Activated CD8-positive, alpha-beta T cell treated with anti-CD3 and anti-CD28 coated beads, Interleukin-2, amount 10 ng/mL, durations not matched to agents 7 days and 5 days (primary cell): ENCODE measurements at regions not wholly inside any gene's neighbourhood (a gene's known extent, or its start where the extent isn't known, plus 50 kb on each side); places are given as distances from the start of the nearest gene placed in this dataset.

Experiments
- ATAC-seq: fragments of 150-1000 bp; cut with Tn5 transposase; one replicate; pipeline ENCODE4 v1.10.0; 2021; ENCODE audit warnings: moderate library complexity
- CTCF ChIA-PET: fragments of 350-600 bp; sonication (Branson Sonifier 250); formaldehyde crosslinking; loops from one replicate; lab custom pipeline; 2021; ENCODE audit warnings: antibody characterized with exemption; lab: Charles Lee
- POLR2A ChIA-PET: fragments of 350-600 bp; sonication (Branson Sonifier 250); formaldehyde crosslinking; loops from one replicate; lab custom pipeline; 2021; ENCODE audit warnings: antibody characterized with exemption; lab: Charles Lee
- DNase-seq: peaks from one replicate; pipeline ENCODE4 v3.0.0-alpha.2; 2020
- H3K27ac Mint-ChIP-seq: one replicate; pipeline ENCODE4 v1.8.0; 2021; ENCODE audit warnings: mild to moderate bottlenecking, mixed read lengths
- H3K27me3 Mint-ChIP-seq: one replicate; pipeline ENCODE4 v1.8.0; 2021; ENCODE audit warnings: low read depth, mixed read lengths
- H3K36me3 Mint-ChIP-seq: one replicate; pipeline ENCODE4 v1.8.0; 2021; ENCODE audit warnings: low read depth, mixed read lengths
- H3K4me1 Mint-ChIP-seq: one replicate; pipeline ENCODE4 v1.8.0; 2021; ENCODE audit warnings: low read depth, mixed read lengths
- H3K4me3 Mint-ChIP-seq: one replicate; pipeline ENCODE4 v1.8.0; 2021; ENCODE audit warnings: mild to moderate bottlenecking, mixed read lengths
- H3K9me3 Mint-ChIP-seq: one replicate; pipeline ENCODE4 v1.8.0; 2022; ENCODE audit warnings: mixed read lengths; ENCODE audit not compliant: insufficient read depth

GRCh38 chr1:232287676-232288569 lies 342.0 kb downstream of the SIPA1L2 start:
- DNase-seq: no peak
- POLR2A ChIA-PET: no interaction called here
- peaks cover 11% of the 10 kb centered on the region for H3K27me3 Mint-ChIP-seq
- H3K36me3 Mint-ChIP-seq: no peaks in the 10 kb centered on the region
- no peak overlapping the region for H3K4me3 Mint-ChIP-seq
- H3K4me1 Mint-ChIP-seq: no peaks in the 10 kb centered on the region
- no peaks in the 10 kb centered on the region for H3K9me3 Mint-ChIP-seq
- H3K27ac Mint-ChIP-seq: no peak overlapping the region
- no peak for ATAC-seq
- CTCF ChIA-PET: no interaction called here

GRCh38 chr1:232285138-232285537 lies 344.8 kb downstream of the SIPA1L2 start:
- DNase-seq: no peak
- Mint-ChIP-seq H3K9me3 (no peaks in the 10 kb centered on the region), H3K4me1 (no peaks in the 10 kb centered on the region), H3K36me3 (no peaks in the 10 kb centered on the region), H3K4me3 (no peak overlapping the region), H3K27ac (no peak overlapping the region), H3K27me3 (peaks cover 2% of the 10 kb centered on the region)
- ChIA-PET POLR2A (no interaction called here), CTCF (interaction anchor here (1.0 kb wide), 1 partner anchor 10 kb away, joined by 4 read pairs; no protein-coding TSS in a partner anchor)
- no peak for ATAC-seq

- Mint-ChIP-seq H3K27ac (no peak overlapping the region), H3K4me1 (no peaks in the 10 kb centered on the region), H3K4me3 (no peak overlapping the region), H3K36me3 (no peaks in the 10 kb centered on the region), H3K9me3 (no peaks in the 10 kb centered on the region), H3K27me3 (peaks cover 2% of the 10 kb centered on the region)
- ChIA-PET CTCF (no interaction called here), POLR2A (no interaction called here)
- no peak for ATAC-seq
- DNase-seq: no peak
Observed at GRCh38 chr1:232283864-232284263, 346.1 kb downstream of the SIPA1L2 start.

GRCh38 chr1:232282498-232282897 lies 347.4 kb downstream of the SIPA1L2 start:
- ChIA-PET POLR2A (no interaction called here), CTCF (no interaction called here)
- ATAC-seq: no peak
- no peak overlapping the region for H3K27ac Mint-ChIP-seq
- no peaks in the 10 kb centered on the region for H3K9me3 Mint-ChIP-seq
- H3K4me1 Mint-ChIP-seq: no peaks in the 10 kb centered on the region
- H3K27me3 Mint-ChIP-seq: no peaks in the 10 kb centered on the region
- no peak for DNase-seq
- no peaks in the 10 kb centered on the region for H3K36me3 Mint-ChIP-seq
- H3K4me3 Mint-ChIP-seq: no peak overlapping the region

- Mint-ChIP-seq H3K4me1 (no peaks in the 10 kb centered on the region), H3K4me3 (no peak overlapping the region), H3K36me3 (no peaks in the 10 kb centered on the region), H3K9me3 (no peaks in the 10 kb centered on the region), H3K27ac (no peak overlapping the region), H3K27me3 (peaks cover 2% of the 10 kb centered on the region)
- no peak for ATAC-seq
- POLR2A ChIA-PET: no interaction called here
- CTCF ChIA-PET: no interaction called here
- DNase-seq: no peak
Observed at GRCh38 chr1:232280910-232281309, 349.0 kb downstream of the SIPA1L2 start.

GRCh38 chr1:232279909-232280400 lies 350.0 kb downstream of the SIPA1L2 start:
- H3K4me3 Mint-ChIP-seq: no peak overlapping the region
- ChIA-PET POLR2A (no interaction called here), CTCF (interaction anchor here (0.9 kb wide), 1 partner anchor 28 kb away, joined by 3 read pairs; no protein-coding TSS in a partner anchor)
- ATAC-seq (no peak), DNase-seq (no peak)
- no peaks in the 10 kb centered on the region for H3K36me3 Mint-ChIP-seq
- peaks cover 2% of the 10 kb centered on the region for H3K27me3 Mint-ChIP-seq
- H3K27ac Mint-ChIP-seq: no peak overlapping the region
- no peaks in the 10 kb centered on the region for H3K4me1 Mint-ChIP-seq
- H3K9me3 Mint-ChIP-seq: no peaks in the 10 kb centered on the region

- no peak overlapping the region for H3K27ac Mint-ChIP-seq
- DNase-seq (no peak), ATAC-seq (no peak)
- H3K9me3 Mint-ChIP-seq: no peaks in the 10 kb centered on the region
- peaks cover 2% of the 10 kb centered on the region for H3K27me3 Mint-ChIP-seq
- H3K4me1 Mint-ChIP-seq: no peaks in the 10 kb centered on the region
- no peak overlapping the region for H3K4me3 Mint-ChIP-seq
- no peaks in the 10 kb centered on the region for H3K36me3 Mint-ChIP-seq
- ChIA-PET POLR2A (no interaction called here), CTCF (no interaction called here)
Observed at GRCh38 chr1:232278925-232279324, 351.0 kb downstream of the SIPA1L2 start.

GRCh38 chr1:232276651-232277050 lies 353.3 kb downstream of the SIPA1L2 start:
- H3K27me3 Mint-ChIP-seq: peaks cover 7% of the 10 kb centered on the region
- no peak overlapping the region for H3K4me3 Mint-ChIP-seq
- ChIA-PET CTCF (no interaction called here), POLR2A (no interaction called here)
- no peaks in the 10 kb centered on the region for H3K36me3 Mint-ChIP-seq
- H3K9me3 Mint-ChIP-seq: no peaks in the 10 kb centered on the region
- H3K4me1 Mint-ChIP-seq: no peaks in the 10 kb centered on the region
- DNase-seq (no peak), ATAC-seq (no peak)
- H3K27ac Mint-ChIP-seq: no peak overlapping the region

- H3K27ac Mint-ChIP-seq: no peak overlapping the region
Observed at GRCh38 chr1:232274999-232275710, 354.8 kb downstream of the SIPA1L2 start.

GRCh38 chr1:232274236-232274855 lies 355.6 kb downstream of the SIPA1L2 start:
- Mint-ChIP-seq H3K4me1 (no peaks in the 10 kb centered on the region), H3K4me3 (no peak overlapping the region), H3K9me3 (no peaks in the 10 kb centered on the region), H3K27me3 (peaks cover 7% of the 10 kb centered on the region), H3K27ac (no peak overlapping the region), H3K36me3 (no peaks in the 10 kb centered on the region)
- DNase-seq (no peak), ATAC-seq (no peak)
- POLR2A ChIA-PET: no interaction called here
- CTCF ChIA-PET: no interaction called here

More at GRCh38 chr1:232274999-232275710, 354.8 kb downstream of the SIPA1L2 start:
- POLR2A ChIA-PET: no interaction called here
- DNase-seq (no peak), ATAC-seq (no peak)
- Mint-ChIP-seq H3K4me3 (no peak overlapping the region), H3K36me3 (no peaks in the 10 kb centered on the region), H3K9me3 (no peaks in the 10 kb centered on the region), H3K4me1 (no peaks in the 10 kb centered on the region), H3K27me3 (peaks cover 7% of the 10 kb centered on the region)
- CTCF ChIA-PET: no interaction called here

GRCh38 chr1:232273011-232273410 lies 356.9 kb downstream of the SIPA1L2 start:
- Mint-ChIP-seq H3K27ac (no peak overlapping the region), H3K4me1 (no peaks in the 10 kb centered on the region), H3K27me3 (peaks cover 9% of the 10 kb centered on the region), H3K4me3 (no peak overlapping the region), H3K36me3 (no peaks in the 10 kb centered on the region), H3K9me3 (no peaks in the 10 kb centered on the region)
- POLR2A ChIA-PET: no interaction called here
- CTCF ChIA-PET: no interaction called here
- ATAC-seq: no peak
- no peak for DNase-seq
